ENCODE measurements at regions not wholly inside any gene's neighbourhood (a gene's known extent, or its start where the extent isn't known, plus 50 kb on each side); places are given as distances from the start of the nearest gene placed in this dataset.

- H3K9ac ChIP-seq (ENCODE audit: low read length): no peak overlapping the region
- no peaks in the 10 kb centered on the region for H3K27me3 ChIP-seq (ENCODE audit: low read depth, low read length)
- no peak overlapping the region for H3K4me3 ChIP-seq (ENCODE audit: low read length)
- H4K20me1 ChIP-seq (ENCODE audit: insufficient read depth, low read length): no peaks in the 10 kb centered on the region
- no peak overlapping the region for H3K4me2 ChIP-seq (ENCODE audit: low read length)
- no peaks in the 10 kb centered on the region for H3K36me3 ChIP-seq (replicated peaks; ENCODE audit: low read depth, low read length)
- TF ChIP-seq EZH2phosphoT487 (IDR thresholded peaks at IDR 0.05; ENCODE audit: low read depth): no peak
- no peak for TF ChIP-seq CTCF (IDR thresholded peaks at IDR 0.05; ENCODE audit: low read depth, low read length)
- H2AFZ ChIP-seq (ENCODE audit: low read depth, low read length): no peak overlapping the region
- no peak overlapping the region for H3K27ac ChIP-seq (ENCODE audit: low read length)
- H3K4me1 ChIP-seq (ENCODE audit: low read length): no peaks in the 10 kb centered on the region
- H3K79me2 ChIP-seq (ENCODE audit: low read length): no peaks in the 10 kb centered on the region
- H3K9me3 ChIP-seq (ENCODE audit: insufficient read depth, low read length): no peaks in the 10 kb centered on the region
Measured at GRCh38 chr18:980586-980985, 75.9 kb downstream of the ADCYAP1 start.

GRCh38 chr18:984004-984403 is 79.3 kb downstream of the ADCYAP1 start:
- H3K4me1 ChIP-seq (ENCODE audit: low read length): no peaks in the 10 kb centered on the region
- no peak overlapping the region for H3K4me2 ChIP-seq (ENCODE audit: low read length)
- no peaks in the 10 kb centered on the region for H3K27me3 ChIP-seq (ENCODE audit: low read depth, low read length)
- H3K36me3 ChIP-seq (replicated peaks; ENCODE audit: low read depth, low read length): no peaks in the 10 kb centered on the region
- H3K4me3 ChIP-seq (ENCODE audit: low read length): no peak overlapping the region
- H3K27ac ChIP-seq (ENCODE audit: low read length): no peak overlapping the region
- TF ChIP-seq EZH2phosphoT487 (IDR thresholded peaks at IDR 0.05; ENCODE audit: low read depth) (no peak), CTCF (IDR thresholded peaks at IDR 0.05; ENCODE audit: low read depth, low read length) (no peak)
- H3K79me2 ChIP-seq (ENCODE audit: low read length): no peaks in the 10 kb centered on the region
- no peak overlapping the region for H3K9ac ChIP-seq (ENCODE audit: low read length)
- no peaks in the 10 kb centered on the region for H4K20me1 ChIP-seq (ENCODE audit: insufficient read depth, low read length)
- H3K9me3 ChIP-seq (ENCODE audit: insufficient read depth, low read length): no peaks in the 10 kb centered on the region
- H2AFZ ChIP-seq (ENCODE audit: low read depth, low read length): no peak overlapping the region

GRCh38 chr18:985212-985661 is 80.6 kb downstream of the ADCYAP1 start:
- no peaks in the 10 kb centered on the region for H3K27me3 ChIP-seq (ENCODE audit: low read depth, low read length)
- no peaks in the 10 kb centered on the region for H3K36me3 ChIP-seq (replicated peaks; ENCODE audit: low read depth, low read length)

GRCh38 chr18:986051-986450 is 81.4 kb downstream of the ADCYAP1 start:
- Histone ChIP-seq H3K36me3 (replicated peaks; ENCODE audit: low read depth, low read length) (no peaks in the 10 kb centered on the region), H2AFZ (ENCODE audit: low read depth, low read length) (no peak overlapping the region)

More at GRCh38 chr18:985212-985661, 80.6 kb downstream of the ADCYAP1 start:
- Histone ChIP-seq H3K4me1 (ENCODE audit: low read length) (no peaks in the 10 kb centered on the region), H3K79me2 (ENCODE audit: low read length) (no peaks in the 10 kb centered on the region), H3K9me3 (ENCODE audit: insufficient read depth, low read length) (no peaks in the 10 kb centered on the region), H3K4me3 (ENCODE audit: low read length) (no peak overlapping the region), H2AFZ (ENCODE audit: low read depth, low read length) (no peak overlapping the region), H4K20me1 (ENCODE audit: insufficient read depth, low read length) (no peaks in the 10 kb centered on the region), H3K9ac (ENCODE audit: low read length) (no peak overlapping the region), H3K27ac (ENCODE audit: low read length) (no peak overlapping the region), H3K4me2 (ENCODE audit: low read length) (no peak overlapping the region)
- TF ChIP-seq CTCF (IDR thresholded peaks at IDR 0.05; ENCODE audit: low read depth, low read length): no peak
- no peak for TF ChIP-seq EZH2phosphoT487 (IDR thresholded peaks at IDR 0.05; ENCODE audit: low read depth)

GRCh38 chr18:986552-986951 is 81.9 kb downstream of the ADCYAP1 start:
- Histone ChIP-seq H4K20me1 (ENCODE audit: insufficient read depth, low read length) (no peaks in the 10 kb centered on the region), H3K4me1 (ENCODE audit: low read length) (no peaks in the 10 kb centered on the region), H3K9me3 (ENCODE audit: insufficient read depth, low read length) (no peaks in the 10 kb centered on the region), H3K9ac (ENCODE audit: low read length) (no peak overlapping the region), H3K4me2 (ENCODE audit: low read length) (no peak overlapping the region), H3K4me3 (ENCODE audit: low read length) (no peak overlapping the region), H3K36me3 (replicated peaks; ENCODE audit: low read depth, low read length) (no peaks in the 10 kb centered on the region), H3K27me3 (ENCODE audit: low read depth, low read length) (no peaks in the 10 kb centered on the region), H2AFZ (ENCODE audit: low read depth, low read length) (no peak overlapping the region), H3K79me2 (ENCODE audit: low read length) (no peaks in the 10 kb centered on the region), H3K27ac (ENCODE audit: low read length) (no peak overlapping the region)
- no peak for TF ChIP-seq EZH2phosphoT487 (IDR thresholded peaks at IDR 0.05; ENCODE audit: low read depth)
- no peak for TF ChIP-seq CTCF (IDR thresholded peaks at IDR 0.05; ENCODE audit: low read depth, low read length)

More at GRCh38 chr18:986051-986450, 81.4 kb downstream of the ADCYAP1 start:
- no peak for TF ChIP-seq EZH2phosphoT487 (IDR thresholded peaks at IDR 0.05; ENCODE audit: low read depth)
- no peak overlapping the region for H3K9ac ChIP-seq (ENCODE audit: low read length)
- H4K20me1 ChIP-seq (ENCODE audit: insufficient read depth, low read length): no peaks in the 10 kb centered on the region
- H3K4me1 ChIP-seq (ENCODE audit: low read length): no peaks in the 10 kb centered on the region
- H3K4me2 ChIP-seq (ENCODE audit: low read length): no peak overlapping the region
- no peak overlapping the region for H3K4me3 ChIP-seq (ENCODE audit: low read length)
- H3K27ac ChIP-seq (ENCODE audit: low read length): no peak overlapping the region
- H3K9me3 ChIP-seq (ENCODE audit: insufficient read depth, low read length): no peaks in the 10 kb centered on the region
- no peaks in the 10 kb centered on the region for H3K79me2 ChIP-seq (ENCODE audit: low read length)
- no peaks in the 10 kb centered on the region for H3K27me3 ChIP-seq (ENCODE audit: low read depth, low read length)

Data from OCI-LY3 (cell line).